H1 (cell line): ENCODE measurements at regions not wholly inside any gene's neighbourhood (a gene's known extent, or its start where the extent isn't known, plus 50 kb on each side); places are given as distances from the start of the nearest gene placed in this dataset. TPM values are rescaled to one million over a fixed set of nuclear protein-coding genes. Genes with fewer than 3 reads are reported as not detected.

Source experiments
- small RNA-seq: library from polyadenylated mRNA; stranded (forward); fragments of <200 nt; extraction: miRNeasy Mini kit (QIAGEN cat#:217004); gene quantifications from one replicate; pipeline ENCODE3, GENCODE V24; 2013; ENCODE audit not compliant: insufficient read depth

Small RNA genes lying in the stretch of these regions (small RNA-seq; reads per million reads assigned to genes)
- gene RF00019 = not detected
